ENCODE measurements at regions not wholly inside any gene's neighbourhood (a gene's known extent, or its start where the extent isn't known, plus 50 kb on each side); places are given as distances from the start of the nearest gene placed in this dataset.

- TF ChIP-seq CTCF (conservative IDR thresholded peaks at IDR 0.05) (no peak), EZH2 (IDR thresholded peaks at IDR 0.05; ENCODE audit: low read depth) (no peak)
Measured at GRCh38 chr9:91474656-91475055, 51.0 kb upstream of the NFIL3 start.

Measured in PC-9 (cell line).